ENCODE measurements at regions not wholly inside any gene's neighbourhood (a gene's known extent, or its start where the extent isn't known, plus 50 kb on each side); places are given as distances from the start of the nearest gene placed in this dataset.
"Not testable (repeated sequence)": the region's sequence is repeated elsewhere in the genome, so short reads cannot be mapped to it uniquely, and the experiment has no call there.

GRCh38 chr1:31489575-31489974, 76.6 kb downstream of the SERINC2 start:
- WGBS (ENCODE audit: extremely low coverage, insufficient coverage, insufficient read length) = no CpG with 5 or more reads among the region's 3 CpGs
- not testable (repeated sequence) for H2BK120ac ChIP-seq (ENCODE audit: insufficient read depth, low read length, poor library complexity); H3K4me3 ChIP-seq (ENCODE audit: low read depth, low read length); H3K79me1 ChIP-seq (ENCODE audit: low read length); H3K4me2 ChIP-seq (ENCODE audit: low read length); H3K23ac ChIP-seq (ENCODE audit: low read length); H2BK12ac ChIP-seq (ENCODE audit: low read length); H3K27ac ChIP-seq (ENCODE audit: low read depth, low read length); H3K9me3 ChIP-seq (ENCODE audit: insufficient read depth, low read depth, low read length); H2BK5ac ChIP-seq (ENCODE audit: low read depth, low read length, poor library complexity); H4K12ac ChIP-seq (ENCODE audit: low read depth, low read length); H4K8ac ChIP-seq (ENCODE audit: low read depth, low read length); DNase-seq; H3K79me2 ChIP-seq (ENCODE audit: control insufficient read depth, insufficient read depth, low read length, poor library complexity); H3K9ac ChIP-seq (ENCODE audit: low read length); H4K91ac ChIP-seq (ENCODE audit: low read depth, low read length); H3K18ac ChIP-seq (ENCODE audit: low read length); H2AFZ ChIP-seq (ENCODE audit: insufficient read depth, low read length, poor library complexity); H2AK5ac ChIP-seq (ENCODE audit: low read length); H3K4me1 ChIP-seq (ENCODE audit: control insufficient read depth in 1 of 2, insufficient read depth in 2 of 2, low read length in 2 of 2); H3K27me3 ChIP-seq (ENCODE audit: insufficient read depth, low read length); H3K4ac ChIP-seq (ENCODE audit: low read depth, low read length); H3K36me3 ChIP-seq (ENCODE audit: control insufficient read depth in 1 of 2, insufficient read depth in 2 of 2, low read length in 2 of 2); H3K14ac ChIP-seq (ENCODE audit: low read length)

GRCh38 chr1:31490596-31490995, 77.6 kb downstream of the SERINC2 start:
- DNase-seq; H3K79me1 ChIP-seq (ENCODE audit: low read length); H2AK5ac ChIP-seq (ENCODE audit: low read length): not testable (repeated sequence)

GRCh38 chr1:31495351-31495750, 81.0 kb upstream of the TINAGL1 start:
- not testable (repeated sequence) for H3K36me3 ChIP-seq (ENCODE audit: control insufficient read depth in 1 of 2, insufficient read depth in 2 of 2, low read length in 2 of 2); H3K18ac ChIP-seq (ENCODE audit: low read length); H3K23ac ChIP-seq (ENCODE audit: low read length); H3K4me1 ChIP-seq (ENCODE audit: control insufficient read depth in 1 of 2, insufficient read depth in 2 of 2, low read length in 2 of 2); H3K9ac ChIP-seq (ENCODE audit: low read length); H2BK12ac ChIP-seq (ENCODE audit: low read length); H3K14ac ChIP-seq (ENCODE audit: low read length); H3K79me1 ChIP-seq (ENCODE audit: low read length); H3K27ac ChIP-seq (ENCODE audit: low read depth, low read length); H4K91ac ChIP-seq (ENCODE audit: low read depth, low read length); H4K8ac ChIP-seq (ENCODE audit: low read depth, low read length); H3K79me2 ChIP-seq (ENCODE audit: control insufficient read depth, insufficient read depth, low read length, poor library complexity); H2BK5ac ChIP-seq (ENCODE audit: low read depth, low read length, poor library complexity); DNase-seq; H3K4ac ChIP-seq (ENCODE audit: low read depth, low read length); H2BK120ac ChIP-seq (ENCODE audit: insufficient read depth, low read length, poor library complexity); H4K12ac ChIP-seq (ENCODE audit: low read depth, low read length); H3K27me3 ChIP-seq (ENCODE audit: insufficient read depth, low read length); H3K4me3 ChIP-seq (ENCODE audit: low read depth, low read length); H2AFZ ChIP-seq (ENCODE audit: insufficient read depth, low read length, poor library complexity); H3K9me3 ChIP-seq (ENCODE audit: insufficient read depth, low read depth, low read length); H3K4me2 ChIP-seq (ENCODE audit: low read length); H2AK5ac ChIP-seq (ENCODE audit: low read length)
- no CpG with 5 or more reads among the region's 5 CpGs for WGBS (ENCODE audit: extremely low coverage, insufficient coverage, insufficient read length)

More at GRCh38 chr1:31490596-31490995, 77.6 kb downstream of the SERINC2 start:
- H3K27ac ChIP-seq (ENCODE audit: low read depth, low read length); H3K4me2 ChIP-seq (ENCODE audit: low read length); H4K91ac ChIP-seq (ENCODE audit: low read depth, low read length); H3K79me2 ChIP-seq (ENCODE audit: control insufficient read depth, insufficient read depth, low read length, poor library complexity); H3K9me3 ChIP-seq (ENCODE audit: insufficient read depth, low read depth, low read length); H4K12ac ChIP-seq (ENCODE audit: low read depth, low read length); H2BK120ac ChIP-seq (ENCODE audit: insufficient read depth, low read length, poor library complexity); H3K4me1 ChIP-seq (ENCODE audit: control insufficient read depth in 1 of 2, insufficient read depth in 2 of 2, low read length in 2 of 2); H3K4me3 ChIP-seq (ENCODE audit: low read depth, low read length); H2BK12ac ChIP-seq (ENCODE audit: low read length); H3K4ac ChIP-seq (ENCODE audit: low read depth, low read length); H3K14ac ChIP-seq (ENCODE audit: low read length); H3K27me3 ChIP-seq (ENCODE audit: insufficient read depth, low read length); H4K8ac ChIP-seq (ENCODE audit: low read depth, low read length); H3K9ac ChIP-seq (ENCODE audit: low read length); H3K18ac ChIP-seq (ENCODE audit: low read length); H3K36me3 ChIP-seq (ENCODE audit: control insufficient read depth in 1 of 2, insufficient read depth in 2 of 2, low read length in 2 of 2); H2BK5ac ChIP-seq (ENCODE audit: low read depth, low read length, poor library complexity); H2AFZ ChIP-seq (ENCODE audit: insufficient read depth, low read length, poor library complexity); H3K23ac ChIP-seq (ENCODE audit: low read length): not testable (repeated sequence)
- WGBS (ENCODE audit: extremely low coverage, insufficient coverage, insufficient read length) = no CpG with 5 or more reads among the region's 1 CpG

GRCh38 chr1:31495770-31496169, 80.5 kb upstream of the TINAGL1 start:
- not testable (repeated sequence) for H3K4me2 ChIP-seq (ENCODE audit: low read length); H3K9ac ChIP-seq (ENCODE audit: low read length); H3K18ac ChIP-seq (ENCODE audit: low read length); H3K27me3 ChIP-seq (ENCODE audit: insufficient read depth, low read length); H4K12ac ChIP-seq (ENCODE audit: low read depth, low read length); H3K23ac ChIP-seq (ENCODE audit: low read length); H3K27ac ChIP-seq (ENCODE audit: low read depth, low read length); H3K9me3 ChIP-seq (ENCODE audit: insufficient read depth, low read depth, low read length); H4K8ac ChIP-seq (ENCODE audit: low read depth, low read length); H3K4me1 ChIP-seq (ENCODE audit: control insufficient read depth in 1 of 2, insufficient read depth in 2 of 2, low read length in 2 of 2); H2AK5ac ChIP-seq (ENCODE audit: low read length); H4K91ac ChIP-seq (ENCODE audit: low read depth, low read length); H2BK12ac ChIP-seq (ENCODE audit: low read length); H2BK5ac ChIP-seq (ENCODE audit: low read depth, low read length, poor library complexity); H2AFZ ChIP-seq (ENCODE audit: insufficient read depth, low read length, poor library complexity); H3K36me3 ChIP-seq (ENCODE audit: control insufficient read depth in 1 of 2, insufficient read depth in 2 of 2, low read length in 2 of 2); H3K14ac ChIP-seq (ENCODE audit: low read length); H3K79me1 ChIP-seq (ENCODE audit: low read length); H3K79me2 ChIP-seq (ENCODE audit: control insufficient read depth, insufficient read depth, low read length, poor library complexity); H2BK120ac ChIP-seq (ENCODE audit: insufficient read depth, low read length, poor library complexity); H3K4ac ChIP-seq (ENCODE audit: low read depth, low read length); H3K4me3 ChIP-seq (ENCODE audit: low read depth, low read length); DNase-seq
- no CpG with 5 or more reads among the region's 2 CpGs for WGBS (ENCODE audit: extremely low coverage, insufficient coverage, insufficient read length)

All from trophoblast cell (in vitro differentiated cells and primary cell).